Fibroblast of lung (primary cell): ENCODE measurements at regions not wholly inside any gene's neighbourhood (a gene's known extent, or its start where the extent isn't known, plus 50 kb on each side); places are given as distances from the start of the nearest gene placed in this dataset.
"Not testable (repeated sequence)": the region's sequence is repeated elsewhere in the genome, so short reads cannot be mapped to it uniquely, and the experiment has no call there.

Experiments
- DNase-seq, 2 donors: peaks; one replicate each; pipeline versions ENCODE4 v3.0.0 to v3.0.0-alpha.2; 2010; ENCODE audit warnings: low read depth in 2 of 2
- H2AFZ ChIP-seq: 2 replicates; pipeline ENCODE4 v1.5.1; 2012; ENCODE audit warnings: low read length, control low read depth, inconsistent platforms
- H3K27ac ChIP-seq: 2 replicates; pipeline ENCODE4 v1.5.1; 2011; ENCODE audit warnings: low read length, control low read depth; ENCODE audit not compliant: insufficient read depth
- H3K27me3 ChIP-seq: 2 replicates; pipeline ENCODE4 v1.5.1; 2011; ENCODE audit warnings: mild to moderate bottlenecking, low read length; ENCODE audit not compliant: control insufficient read depth, insufficient read depth
- H3K36me3 ChIP-seq: 2 replicates; pipeline ENCODE4 v1.5.1; 2011; ENCODE audit warnings: low read length; ENCODE audit not compliant: control insufficient read depth, insufficient read depth
- H3K4me1 ChIP-seq: 2 replicates; pipeline ENCODE4 v1.5.1; 2011; ENCODE audit warnings: low read length; ENCODE audit not compliant: control insufficient read depth, insufficient read depth; ENCODE audit errors: extremely low read depth
- H3K4me2 ChIP-seq: 2 replicates; pipeline ENCODE4 v1.5.1; 2011; ENCODE audit warnings: low read length, control low read depth; ENCODE audit not compliant: insufficient read depth; ENCODE audit errors: extremely low read depth
- H3K4me3 ChIP-seq, 4 experiments: fragments of 200-600 bp in 1 of 4; sonication (generic) in 1 of 4; replicated peaks in 1 of 4; 2 replicates each; pipeline ENCODE4 v1.5.1; 2011 to 2016; ENCODE audit warnings: low read length in 4 of 4, low read depth in 3 of 4, mild to moderate bottlenecking in 3 of 4, control low read depth in 2 of 4, inconsistent platforms in 1 of 4, mixed read lengths in 1 of 4; ENCODE audit not compliant: insufficient read depth in 1 of 4; ENCODE audit errors: control extremely low read depth in 1 of 4
- H3K79me2 ChIP-seq: 2 replicates; pipeline ENCODE4 v1.5.1; 2012; ENCODE audit warnings: mild to moderate bottlenecking, low read length, inconsistent platforms; ENCODE audit not compliant: control insufficient read depth, insufficient read depth
- H3K9ac ChIP-seq: 2 replicates; pipeline ENCODE4 v1.5.1; 2011; ENCODE audit warnings: mild to moderate bottlenecking, low read length, control low read depth; ENCODE audit not compliant: insufficient read depth
- H3K9me3 ChIP-seq: 2 replicates; pipeline ENCODE4 v1.5.1; 2012; ENCODE audit warnings: low read depth, low read length; ENCODE audit not compliant: control insufficient read depth, insufficient read depth
- H4K20me1 ChIP-seq: 2 replicates; pipeline ENCODE4 v1.5.1; 2011; ENCODE audit warnings: low read length; ENCODE audit not compliant: control insufficient read depth, insufficient read depth; ENCODE audit errors: extremely low read depth
- EZH2 ChIP-seq: IDR thresholded peaks from 2 replicates; pipeline ENCODE4 v1.5.1; 2012; ENCODE audit warnings: low read length, control low read depth, mild to moderate bottlenecking; ENCODE audit errors: missing control alignments
- TF ChIP-seq, protein P1 (sequence below), 2 donors: IDR thresholded peaks in 1 of 2; conservative IDR thresholded peaks in 1 of 2; 1 replicate in 1 of 2; 2 replicates in 1 of 2; pipeline ENCODE4 v1.5.1; 2011 to 2012; ENCODE audit warnings: low read length in 2 of 2, control low read depth in 1 of 2, inconsistent platforms in 1 of 2, low read depth in 1 of 2, mild to moderate bottlenecking in 1 of 2

DNA sequence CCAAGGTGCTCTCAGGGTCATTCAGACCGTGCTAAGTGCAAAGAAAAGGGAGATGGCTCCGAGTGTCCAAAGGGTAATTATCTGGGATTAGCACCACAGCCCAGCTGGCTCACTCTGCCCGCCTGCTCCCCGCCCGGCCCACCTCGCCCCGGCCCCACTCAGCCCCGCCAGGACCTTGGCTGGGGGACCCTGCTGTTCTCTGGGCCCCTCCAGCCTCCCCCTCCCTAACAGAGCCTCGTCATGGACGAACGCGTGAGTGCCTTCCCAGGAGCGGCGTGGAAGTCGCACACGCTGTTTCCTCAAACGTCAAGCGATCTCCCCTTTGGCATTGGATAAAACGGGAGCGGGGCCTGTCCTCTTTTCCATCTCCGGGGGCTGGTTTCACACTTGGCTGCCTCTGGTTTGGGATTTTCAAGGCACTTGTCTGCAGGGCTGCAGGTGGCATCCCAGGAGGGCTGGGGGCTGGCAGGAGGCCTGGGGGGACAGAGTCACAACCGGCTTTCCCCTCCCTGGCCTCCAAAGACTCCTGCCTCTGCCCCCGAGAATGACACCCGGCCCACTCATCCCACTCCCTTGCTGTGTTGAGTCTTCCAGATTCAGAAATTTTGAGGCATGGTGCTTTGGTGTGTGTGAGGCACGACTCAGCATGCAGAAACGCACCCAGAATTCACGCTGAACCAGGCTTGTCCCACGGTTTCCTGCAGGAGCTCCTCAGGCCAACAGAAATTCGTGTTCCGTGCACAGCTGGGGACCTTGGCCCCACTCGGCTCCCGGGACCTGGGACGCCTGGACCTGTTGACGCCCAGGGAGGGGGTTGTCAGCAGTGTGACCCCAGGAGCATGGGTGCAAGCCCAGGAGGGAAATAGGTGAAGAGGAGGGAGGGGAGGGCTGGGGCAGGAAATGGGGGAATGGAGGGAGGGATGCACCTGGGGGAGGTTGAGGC is 110.0 kb downstream of the PDGFA start:
- Histone ChIP-seq H3K4me1 (no peaks in the 10 kb centered on the region), H4K20me1 (no peaks in the 10 kb centered on the region), H3K79me2 (no peaks in the 10 kb centered on the region), H3K27me3 (no peaks in the 10 kb centered on the region), H3K4me2 (no peak overlapping the region), H3K27ac (no peak overlapping the region), H2AFZ (no peak overlapping the region), H3K4me3 (no peak overlapping the region), H3K9me3 (no peaks in the 10 kb centered on the region), H3K36me3 (no peaks in the 10 kb centered on the region), H3K9ac (no peak overlapping the region)
- TF ChIP-seq, protein P1, sequence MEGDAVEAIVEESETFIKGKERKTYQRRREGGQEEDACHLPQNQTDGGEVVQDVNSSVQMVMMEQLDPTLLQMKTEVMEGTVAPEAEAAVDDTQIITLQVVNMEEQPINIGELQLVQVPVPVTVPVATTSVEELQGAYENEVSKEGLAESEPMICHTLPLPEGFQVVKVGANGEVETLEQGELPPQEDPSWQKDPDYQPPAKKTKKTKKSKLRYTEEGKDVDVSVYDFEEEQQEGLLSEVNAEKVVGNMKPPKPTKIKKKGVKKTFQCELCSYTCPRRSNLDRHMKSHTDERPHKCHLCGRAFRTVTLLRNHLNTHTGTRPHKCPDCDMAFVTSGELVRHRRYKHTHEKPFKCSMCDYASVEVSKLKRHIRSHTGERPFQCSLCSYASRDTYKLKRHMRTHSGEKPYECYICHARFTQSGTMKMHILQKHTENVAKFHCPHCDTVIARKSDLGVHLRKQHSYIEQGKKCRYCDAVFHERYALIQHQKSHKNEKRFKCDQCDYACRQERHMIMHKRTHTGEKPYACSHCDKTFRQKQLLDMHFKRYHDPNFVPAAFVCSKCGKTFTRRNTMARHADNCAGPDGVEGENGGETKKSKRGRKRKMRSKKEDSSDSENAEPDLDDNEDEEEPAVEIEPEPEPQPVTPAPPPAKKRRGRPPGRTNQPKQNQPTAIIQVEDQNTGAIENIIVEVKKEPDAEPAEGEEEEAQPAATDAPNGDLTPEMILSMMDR (conservative IDR thresholded peaks at IDR 0.05 in 1 of 2, IDR thresholded peaks at IDR 0.05 in 1 of 2; ENCODE audit: low read depth in 1 of 2, low read length in 2 of 2), result no peak
- TF ChIP-seq EZH2, result no peak
- no peak for DNase-seq

- TF ChIP-seq, protein P1 (conservative IDR thresholded peaks at IDR 0.05 in 1 of 2, IDR thresholded peaks at IDR 0.05 in 1 of 2; ENCODE audit: low read depth in 1 of 2, low read length in 2 of 2), result no peak
- no peak for TF ChIP-seq EZH2
- Histone ChIP-seq H3K9me3 (no peaks in the 10 kb centered on the region), H3K27me3 (no peaks in the 10 kb centered on the region), H3K79me2 (no peaks in the 10 kb centered on the region), H3K4me3 (no peak overlapping the region), H3K9ac (no peak overlapping the region), H3K4me2 (no peak overlapping the region), H2AFZ (no peak overlapping the region), H3K27ac (no peak overlapping the region), H4K20me1 (no peaks in the 10 kb centered on the region), H3K36me3 (no peaks in the 10 kb centered on the region), H3K4me1 (no peaks in the 10 kb centered on the region)
- DNase-seq, result no peak
Observed at GRCh38 chr7:410395-410910, 109.2 kb downstream of the PDGFA start.

DNA sequence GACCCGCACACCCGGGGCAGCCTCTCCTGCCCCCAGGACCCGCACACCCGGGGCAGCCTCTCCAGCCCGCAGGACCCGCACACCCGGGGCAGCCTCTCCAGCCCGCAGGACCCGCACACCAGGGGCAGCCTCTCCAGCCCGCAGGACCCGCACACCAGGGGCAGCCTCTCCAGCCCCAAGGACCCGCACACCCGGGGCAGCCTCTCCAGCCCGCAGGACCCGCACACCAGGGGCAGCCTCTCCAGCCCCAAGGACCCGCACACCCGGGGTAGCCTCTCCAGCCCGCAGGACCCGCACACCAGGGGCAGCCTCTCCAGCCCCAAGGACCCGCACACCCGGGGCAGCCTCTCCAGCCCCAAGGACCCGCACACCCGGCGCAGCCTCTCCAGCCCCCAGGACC is 108.5 kb downstream of the PDGFA start:
- H4K20me1 ChIP-seq, H3K36me3 ChIP-seq, H3K27me3 ChIP-seq, H2AFZ ChIP-seq, H3K4me1 ChIP-seq, H3K79me2 ChIP-seq, H3K9me3 ChIP-seq, H3K27ac ChIP-seq, H3K4me3 ChIP-seq, H3K4me2 ChIP-seq, DNase-seq, H3K9ac ChIP-seq: not testable (repeated sequence)
